Upper lobe of left lung (tissue), 6 donors: ENCODE measurements at regions not wholly inside any gene's neighbourhood (a gene's known extent, or its start where the extent isn't known, plus 50 kb on each side); places are given as distances from the start of the nearest gene placed in this dataset.

Experiments
- ATAC-seq, 2 donors: fragments of 200-7000 bp; cut with Tn5 transposase; one replicate each; pipeline ENCODE4 v1.9.1; 2022; ENCODE audit warnings: mild to moderate bottlenecking in 2 of 2, moderate library complexity in 2 of 2; ENCODE audit not compliant: low FRiP score in 2 of 2
- DNase-seq, 2 donors: peaks; one replicate each; pipeline ENCODE4 v3.0.0-alpha.2; 2019 to 2020
- H3K27ac ChIP-seq, 4 donors: fragments of 200-600 bp; sonication (generic); one replicate each; pipeline ENCODE4 v1.5.1; 2016 to 2019
- H3K27me3 ChIP-seq, 4 donors: fragments of 200-600 bp; sonication (generic); one replicate each; pipeline ENCODE4 v1.5.1; 2017 to 2019
- H3K36me3 ChIP-seq, 4 donors: fragments of 200-600 bp; sonication (generic); one replicate each; pipeline ENCODE4 v1.5.1; 2016 to 2019
- H3K4me1 ChIP-seq, 4 donors: fragments of 200-600 bp; sonication (generic); one replicate each; pipeline ENCODE4 v1.5.1; 2018 to 2019
- H3K4me3 ChIP-seq, 4 donors: fragments of 200-600 bp; sonication (generic); one replicate each; pipeline ENCODE4 v1.5.1; 2017 to 2019; ENCODE audit warnings: mild to moderate bottlenecking in 2 of 4, moderate library complexity in 1 of 4
- H3K9me3 ChIP-seq, 4 donors: fragments of 200-600 bp; sonication (generic); one replicate each; pipeline ENCODE4 v1.5.1; 2018 to 2019
- CTCF ChIP-seq, 6 experiments: fragments of 450-650 bp in 4 of 6; fragments of 200-600 bp in 2 of 6; sonication (generic) in 2 of 6; IDR thresholded peaks; one replicate each; pipeline ENCODE4 v1.5.1; 2016 to 2019; ENCODE audit warnings: antibody characterized with exemption in 6 of 6
- EP300 ChIP-seq, 4 donors: sonication (generic); formaldehyde crosslinking; IDR thresholded peaks; one replicate each; pipeline ENCODE4 v1.5.1; 2017; ENCODE audit warnings: antibody characterized with exemption in 4 of 4, control low read depth in 2 of 4
- POLR2A ChIP-seq, 4 donors: fragments of 450-650 bp; IDR thresholded peaks; one replicate each; pipeline ENCODE4 v1.5.1; 2016 to 2017; ENCODE audit warnings: antibody characterized with exemption in 4 of 4, mild to moderate bottlenecking in 2 of 4
- POLR2AphosphoS5 ChIP-seq, 2 donors: sonication (generic); formaldehyde crosslinking; IDR thresholded peaks; one replicate each; pipeline ENCODE4 v1.5.1; 2017; ENCODE audit warnings: antibody characterized with exemption in 2 of 2
- WGBS, 2 donors: methylation state at CpG; one replicate each; pipeline ENCODE4 v1.1.5; 2017 to 2018; 5-methylcytosine and 5-hydroxymethylcytosine counted together
- donor health status: DM: no; HTN: no; CAD: no; lungs with moderate emphysema.
- donor health status: DM: no; HTN: yes; CAD: no; lungs with severe emphysema.

- no peaks in the 10 kb centered on the region for H3K4me1 ChIP-seq
- no peak for TF ChIP-seq CTCF (IDR thresholded peaks at IDR 0.05)
- no peak for TF ChIP-seq EP300 (IDR thresholded peaks at IDR 0.05)
- TF ChIP-seq POLR2AphosphoS5 (IDR thresholded peaks at IDR 0.05): no peak
- TF ChIP-seq POLR2A (IDR thresholded peaks at IDR 0.05): no peak
- DNase-seq: no peak
- no peaks in the 10 kb centered on the region for H3K36me3 ChIP-seq
- 57 to 65% methylated on average over 6 of the region's 6 CpGs for WGBS, 2 donors
- no peak overlapping the region for H3K4me3 ChIP-seq
- ATAC-seq: no peak
- H3K27me3 ChIP-seq: no peaks in the 10 kb centered on the region
- no peak overlapping the region for H3K27ac ChIP-seq
- H3K9me3 ChIP-seq: no peaks in the 10 kb centered on the region
Measured at GRCh38 chr1:17935230-17935629, 172.4 kb upstream of the IGSF21 start.

- ATAC-seq: no peak
- no peak for DNase-seq
- Histone ChIP-seq H3K4me3 (no peak overlapping the region), H3K36me3 (no peaks in the 10 kb centered on the region), H3K4me1 (no peaks in the 10 kb centered on the region), H3K9me3 (no peaks in the 10 kb centered on the region), H3K27me3 (no peaks in the 10 kb centered on the region), H3K27ac (no peak overlapping the region)
- TF ChIP-seq POLR2AphosphoS5 (IDR thresholded peaks at IDR 0.05) (no peak), CTCF (IDR thresholded peaks at IDR 0.05) (no peak), EP300 (IDR thresholded peaks at IDR 0.05) (no peak), POLR2A (IDR thresholded peaks at IDR 0.05) (no peak)
- WGBS, 2 donors: 68 to 77% methylated on average over 6 of the region's 6 CpGs
Measured at GRCh38 chr1:17941431-17942189, 166.0 kb upstream of the IGSF21 start.

- Histone ChIP-seq H3K27me3 (no peaks in the 10 kb centered on the region), H3K27ac (no peak overlapping the region), H3K4me3 (no peak overlapping the region), H3K36me3 (no peaks in the 10 kb centered on the region), H3K4me1 (no peaks in the 10 kb centered on the region), H3K9me3 (no peaks in the 10 kb centered on the region)
- DNase-seq (no peak), ATAC-seq (no peak)
- no peak for TF ChIP-seq CTCF (IDR thresholded peaks at IDR 0.05)
- TF ChIP-seq POLR2AphosphoS5 (IDR thresholded peaks at IDR 0.05): no peak
- TF ChIP-seq EP300 (IDR thresholded peaks at IDR 0.05): no peak
- no peak for TF ChIP-seq POLR2A (IDR thresholded peaks at IDR 0.05)
- 75 to 79% methylated on average over 2 of the region's 2 CpGs for WGBS, 2 donors
Measured at GRCh38 chr1:17943506-17943905, 164.1 kb upstream of the IGSF21 start.

- Histone ChIP-seq H3K9me3 (no peaks in the 10 kb centered on the region), H3K36me3 (no peaks in the 10 kb centered on the region), H3K4me1 (no peaks in the 10 kb centered on the region), H3K27ac (no peak overlapping the region), H3K4me3 (no peak overlapping the region), H3K27me3 (no peaks in the 10 kb centered on the region)
- ATAC-seq (no peak), DNase-seq (no peak)
- WGBS, 2 donors: 48 to 59% methylated on average over 3 to 4 of the region's 4 CpGs
- TF ChIP-seq POLR2AphosphoS5 (IDR thresholded peaks at IDR 0.05) (no peak), CTCF (IDR thresholded peaks at IDR 0.05) (no peak), POLR2A (IDR thresholded peaks at IDR 0.05) (no peak), EP300 (IDR thresholded peaks at IDR 0.05) (no peak)
Measured at GRCh38 chr1:17944646-17945045, 163.0 kb upstream of the IGSF21 start.

- ATAC-seq: no peak
- Histone ChIP-seq H3K36me3 (no peaks in the 10 kb centered on the region), H3K27me3 (no peaks in the 10 kb centered on the region), H3K27ac (no peak overlapping the region), H3K4me3 (no peak overlapping the region), H3K9me3 (no peaks in the 10 kb centered on the region), H3K4me1 (no peaks in the 10 kb centered on the region)
- whole genome bisulfite sequencing, 2 donors: 89 to 97% methylated on average over 1 of the region's 1 CpG
- DNase-seq: no peak
- no peak for TF ChIP-seq EP300 (IDR thresholded peaks at IDR 0.05)
- TF ChIP-seq POLR2A (IDR thresholded peaks at IDR 0.05): no peak
- TF ChIP-seq CTCF (IDR thresholded peaks at IDR 0.05): no peak
- no peak for TF ChIP-seq POLR2AphosphoS5 (IDR thresholded peaks at IDR 0.05)
Measured at GRCh38 chr1:17946434-17946833, 161.2 kb upstream of the IGSF21 start.
